Tibial nerve (tissue), 4 donors: ENCODE measurements at regions not wholly inside any gene's neighbourhood (a gene's known extent, or its start where the extent isn't known, plus 50 kb on each side); places are given as distances from the start of the nearest gene placed in this dataset.

Experiments used
- EP300 ChIP-seq, 2 donors: sonication (generic); formaldehyde crosslinking; IDR thresholded peaks; one replicate each; pipeline ENCODE4 v1.6.1; 2017; ENCODE audit warnings: antibody characterized with exemption in 2 of 2, mild to moderate bottlenecking in 1 of 2
- POLR2A ChIP-seq, 2 donors: fragments of 450-650 bp; IDR thresholded peaks; one replicate each; pipeline ENCODE4 v1.6.1; 2017; ENCODE audit warnings: antibody characterized with exemption in 2 of 2, mild to moderate bottlenecking in 2 of 2, moderate library complexity in 2 of 2
- TF ChIP-seq, protein P1 (sequence below), 5 experiments: fragments of 200-600 bp in 3 of 5; fragments of 450-650 bp in 2 of 5; sonication (generic) in 3 of 5; IDR thresholded peaks; one replicate each; pipeline ENCODE4 v1.5.1; 2016 to 2019; ENCODE audit warnings: antibody characterized with exemption in 5 of 5, mild to moderate bottlenecking in 3 of 5, moderate library complexity in 2 of 5

DNA sequence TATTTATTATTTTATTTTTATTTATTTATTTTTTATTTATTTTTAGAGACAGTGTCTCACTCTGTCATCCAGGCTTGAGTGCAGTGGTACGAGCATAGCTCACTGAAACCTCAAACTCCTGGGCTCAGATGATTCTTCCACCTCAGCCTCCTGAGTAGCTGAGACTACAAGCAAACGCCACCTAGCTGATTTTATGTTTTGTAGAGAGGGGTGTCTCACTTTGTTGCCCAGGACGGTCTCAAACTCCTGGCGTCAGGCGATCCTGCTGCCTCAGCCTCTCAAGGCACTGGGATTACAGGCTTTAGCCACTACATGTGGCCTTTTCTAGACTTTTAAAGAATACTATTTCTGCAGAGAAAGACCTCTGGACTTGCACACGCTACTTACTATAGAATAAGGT lies 61.3 kb upstream of the C1orf53 start:
- TF ChIP-seq, protein P1, sequence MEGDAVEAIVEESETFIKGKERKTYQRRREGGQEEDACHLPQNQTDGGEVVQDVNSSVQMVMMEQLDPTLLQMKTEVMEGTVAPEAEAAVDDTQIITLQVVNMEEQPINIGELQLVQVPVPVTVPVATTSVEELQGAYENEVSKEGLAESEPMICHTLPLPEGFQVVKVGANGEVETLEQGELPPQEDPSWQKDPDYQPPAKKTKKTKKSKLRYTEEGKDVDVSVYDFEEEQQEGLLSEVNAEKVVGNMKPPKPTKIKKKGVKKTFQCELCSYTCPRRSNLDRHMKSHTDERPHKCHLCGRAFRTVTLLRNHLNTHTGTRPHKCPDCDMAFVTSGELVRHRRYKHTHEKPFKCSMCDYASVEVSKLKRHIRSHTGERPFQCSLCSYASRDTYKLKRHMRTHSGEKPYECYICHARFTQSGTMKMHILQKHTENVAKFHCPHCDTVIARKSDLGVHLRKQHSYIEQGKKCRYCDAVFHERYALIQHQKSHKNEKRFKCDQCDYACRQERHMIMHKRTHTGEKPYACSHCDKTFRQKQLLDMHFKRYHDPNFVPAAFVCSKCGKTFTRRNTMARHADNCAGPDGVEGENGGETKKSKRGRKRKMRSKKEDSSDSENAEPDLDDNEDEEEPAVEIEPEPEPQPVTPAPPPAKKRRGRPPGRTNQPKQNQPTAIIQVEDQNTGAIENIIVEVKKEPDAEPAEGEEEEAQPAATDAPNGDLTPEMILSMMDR (IDR thresholded peaks at IDR 0.05): no peak
- TF ChIP-seq POLR2A (IDR thresholded peaks at IDR 0.05) (no peak), EP300 (IDR thresholded peaks at IDR 0.05) (no peak)
